Astrocyte (in vitro differentiated cells and primary cell): ENCODE measurements at regions not wholly inside any gene's neighbourhood (a gene's known extent, or its start where the extent isn't known, plus 50 kb on each side); places are given as distances from the start of the nearest gene placed in this dataset.

ENCODE experiments used
- CTCF ChIP-seq: IDR thresholded peaks from 2 replicates; pipeline ENCODE4 v1.5.1; 2011; ENCODE audit warnings: low read depth, mild to moderate bottlenecking, inconsistent platforms, low read length, moderate library complexity; ENCODE audit not compliant: insufficient read depth
- EZH2 ChIP-seq: IDR thresholded peaks from 2 replicates; pipeline ENCODE4 v1.6.1; 2012; ENCODE audit warnings: mild to moderate bottlenecking, low read length, inconsistent platforms; ENCODE audit not compliant: insufficient read depth

- TF ChIP-seq CTCF (no peak), EZH2 (no peak)
Observed at GRCh38 chr20:7301807-7302206, 534.3 kb downstream of the BMP2 start.
